ENCODE measurements at regions not wholly inside any gene's neighbourhood (a gene's known extent, or its start where the extent isn't known, plus 50 kb on each side); places are given as distances from the start of the nearest gene placed in this dataset.

DNA sequence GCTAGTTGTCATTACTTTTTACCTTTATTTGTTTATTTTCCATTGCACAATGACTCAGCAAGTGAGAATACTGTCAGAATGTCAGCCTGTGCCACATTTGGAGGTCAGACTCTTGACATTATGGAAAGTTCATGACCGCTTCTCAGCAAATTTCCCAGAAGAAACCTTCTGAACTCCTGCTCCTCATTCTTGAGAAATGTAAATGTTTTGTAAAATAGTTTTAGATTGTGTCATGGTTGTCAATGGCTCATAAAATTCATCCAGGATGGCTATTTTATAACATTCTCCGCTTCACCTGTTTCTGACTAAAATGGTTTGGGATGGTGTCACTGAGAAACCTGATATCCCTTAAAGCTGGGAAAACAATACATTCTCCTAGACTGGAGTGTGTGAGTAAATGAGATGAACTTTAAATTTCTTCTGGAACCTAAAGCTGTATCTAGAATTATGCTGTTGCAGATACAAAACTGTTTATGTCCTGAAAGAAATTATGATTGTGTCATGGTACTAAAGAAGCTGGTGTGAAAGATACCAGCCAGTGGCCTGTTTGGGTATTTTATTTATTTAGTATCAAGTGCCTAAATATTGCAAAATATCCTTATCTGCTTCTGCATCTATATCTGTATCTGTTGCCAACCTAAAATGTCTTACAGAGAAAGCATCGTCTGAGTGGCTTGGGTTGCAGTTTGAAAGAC lies 671.7 kb downstream of the GATA3 start:
- TF ChIP-seq, protein P1, sequence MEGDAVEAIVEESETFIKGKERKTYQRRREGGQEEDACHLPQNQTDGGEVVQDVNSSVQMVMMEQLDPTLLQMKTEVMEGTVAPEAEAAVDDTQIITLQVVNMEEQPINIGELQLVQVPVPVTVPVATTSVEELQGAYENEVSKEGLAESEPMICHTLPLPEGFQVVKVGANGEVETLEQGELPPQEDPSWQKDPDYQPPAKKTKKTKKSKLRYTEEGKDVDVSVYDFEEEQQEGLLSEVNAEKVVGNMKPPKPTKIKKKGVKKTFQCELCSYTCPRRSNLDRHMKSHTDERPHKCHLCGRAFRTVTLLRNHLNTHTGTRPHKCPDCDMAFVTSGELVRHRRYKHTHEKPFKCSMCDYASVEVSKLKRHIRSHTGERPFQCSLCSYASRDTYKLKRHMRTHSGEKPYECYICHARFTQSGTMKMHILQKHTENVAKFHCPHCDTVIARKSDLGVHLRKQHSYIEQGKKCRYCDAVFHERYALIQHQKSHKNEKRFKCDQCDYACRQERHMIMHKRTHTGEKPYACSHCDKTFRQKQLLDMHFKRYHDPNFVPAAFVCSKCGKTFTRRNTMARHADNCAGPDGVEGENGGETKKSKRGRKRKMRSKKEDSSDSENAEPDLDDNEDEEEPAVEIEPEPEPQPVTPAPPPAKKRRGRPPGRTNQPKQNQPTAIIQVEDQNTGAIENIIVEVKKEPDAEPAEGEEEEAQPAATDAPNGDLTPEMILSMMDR (IDR thresholded peaks at IDR 0.05; ENCODE audit: low read length): no peak
- TF ChIP-seq EZH2 (IDR thresholded peaks at IDR 0.05; ENCODE audit: borderline replicate concordance, low read length): no peak
